Transverse colon (tissue), 4 donors: ENCODE measurements at regions not wholly inside any gene's neighbourhood (a gene's known extent, or its start where the extent isn't known, plus 50 kb on each side); places are given as distances from the start of the nearest gene placed in this dataset.

Source experiments
- CTCF ChIP-seq, 5 experiments: fragments of 200-600 bp in 3 of 5; fragments of 450-650 bp in 2 of 5; sonication (generic) in 3 of 5; IDR thresholded peaks; 1 replicate in 2 of 5; 2 replicates in 3 of 5; pipeline ENCODE4 v1.5.1; 2016 to 2017; ENCODE audit warnings: antibody characterized with exemption in 5 of 5, inconsistent platforms in 3 of 5, mild to moderate bottlenecking in 2 of 5, moderate library complexity in 1 of 5
- EP300 ChIP-seq: sonication (generic); formaldehyde crosslinking; IDR thresholded peaks from one replicate; pipeline ENCODE4 v1.6.1; 2017; ENCODE audit warnings: antibody characterized with exemption, low read depth
- POLR2A ChIP-seq: fragments of 450-650 bp; IDR thresholded peaks from one replicate; pipeline ENCODE4 v1.6.1; 2016; ENCODE audit warnings: antibody characterized with exemption, mild to moderate bottlenecking, moderate library complexity
- POLR2AphosphoS5 ChIP-seq, 3 donors: sonication (generic); formaldehyde crosslinking; IDR thresholded peaks; one replicate each; pipeline ENCODE4 v1.6.1; 2016; ENCODE audit warnings: antibody characterized with exemption in 3 of 3

DNA sequence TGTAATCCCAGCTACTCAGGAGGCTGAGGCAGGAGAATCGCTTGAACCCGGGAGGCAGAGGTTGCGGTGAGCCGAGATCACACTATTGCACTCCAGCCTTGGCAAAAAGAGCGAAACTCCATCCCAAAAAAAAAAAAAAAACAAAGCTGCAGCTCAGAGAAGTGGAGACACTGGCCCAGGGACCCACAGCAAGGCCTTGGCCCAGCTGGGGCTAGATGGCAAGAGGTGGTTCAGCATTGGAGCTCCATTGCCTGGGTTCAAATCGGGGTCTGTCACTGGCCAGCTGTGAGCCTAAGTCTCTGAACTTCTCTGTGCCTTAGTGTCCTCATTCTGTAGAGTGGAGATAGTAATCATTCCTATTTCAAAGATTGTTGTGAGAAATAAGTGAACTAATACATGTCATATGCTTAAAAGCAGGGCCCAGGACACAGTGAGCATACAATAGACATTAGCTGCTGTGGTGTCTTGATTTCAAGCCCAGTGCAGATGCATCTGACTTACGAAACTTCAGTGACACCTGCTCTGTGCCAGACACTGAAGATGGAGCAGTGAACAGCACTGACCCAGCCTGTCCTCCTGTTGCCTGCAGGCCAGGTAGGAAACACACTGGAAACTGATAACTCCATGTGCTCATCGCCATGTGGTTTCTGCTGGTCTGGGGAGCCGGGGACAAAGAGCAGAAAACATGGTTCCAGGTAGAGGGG is 127.7 kb downstream of the C9orf50 start:
- TF ChIP-seq CTCF (IDR thresholded peaks at IDR 0.05) (no peak), EP300 (no peak), POLR2A (no peak), POLR2AphosphoS5 (IDR thresholded peaks at IDR 0.05) (no peak)
